ENCODE measurements at regions not wholly inside any gene's neighbourhood (a gene's known extent, or its start where the extent isn't known, plus 50 kb on each side); places are given as distances from the start of the nearest gene placed in this dataset.

- H3K9me3 Mint-ChIP-seq (ENCODE audit: insufficient read depth): no peaks in the 10 kb centered on the region
- Histone ChIP-seq H3K27me3 (replicated peaks in 1 of 4; ENCODE audit: control extremely low read depth in 1 of 4, control insufficient read depth in 3 of 4, insufficient read depth in 4 of 4, low read length in 3 of 4) (peaks cover 0 to 6% (median 2%) of the 10 kb centered on the region in 4 experiments), H2AFZ (ENCODE audit: insufficient read depth, low read depth, low read length, poor library complexity, severe bottlenecking) (no peak overlapping the region), H3K9ac (ENCODE audit: low read length) (no peak overlapping the region), H3K27ac (ENCODE audit: low read length in 2 of 2) (no peak overlapping the region), H3K9me3 (ENCODE audit: control extremely low read depth in 1 of 3, control insufficient read depth in 2 of 3, insufficient read depth in 1 of 3, low read length in 2 of 3) (no peaks in the 10 kb centered on the region), H3K4me2 (replicated peaks; ENCODE audit: low read depth, low read length, poor library complexity, severe bottlenecking) (no peak overlapping the region), H3K36me3 (replicated peaks in 1 of 2; ENCODE audit: control extremely low read depth in 1 of 2, control insufficient read depth in 1 of 2, extremely low read depth in 1 of 2, insufficient read depth in 2 of 2, low read length in 1 of 2) (no peaks in the 10 kb centered on the region), H3K4me3 (ENCODE audit: control extremely low read depth in 1 of 5, extremely low read depth in 1 of 5, insufficient read depth in 1 of 5, low read depth in 2 of 5, low read length in 4 of 5) (no peak overlapping the region), H3K4me1 (ENCODE audit: control insufficient read depth in 2 of 2, insufficient read depth in 2 of 2, low read length in 2 of 2) (no peaks in the 10 kb centered on the region), H3K79me2 (ENCODE audit: control insufficient read depth, insufficient read depth, low read length) (no peaks in the 10 kb centered on the region), H4K20me1 (ENCODE audit: control insufficient read depth, insufficient read depth, low read length, poor library complexity, severe bottlenecking) (no peaks in the 10 kb centered on the region)
- no peak for DNase-seq
- CTCF ChIA-PET: no interaction called here
- no peak for TF ChIP-seq CTCF (IDR thresholded peaks at IDR 0.05)
- no peak for TF ChIP-seq EZH2 (IDR thresholded peaks at IDR 0.05; ENCODE audit: borderline replicate concordance, insufficient read depth, low read depth, low read length, poor library complexity, severe bottlenecking)
- ATAC-seq (ENCODE audit: low read depth): no peak
- peaks cover 34% of the 10 kb centered on the region for H3K27me3 Mint-ChIP-seq
- no peak overlapping the region for H3K4me3 Mint-ChIP-seq
- intact Hi-C loops (cut with micrococcal nuclease): no loop called here
- 82% methylated on average over 2 of the region's 2 CpGs for WGBS (ENCODE audit: insufficient coverage)
- POLR2A ChIA-PET: no interaction called here
- H3K4me1 Mint-ChIP-seq: peaks cover 5% of the 10 kb centered on the region
- H3K27ac Mint-ChIP-seq: no peak overlapping the region
Observed at GRCh38 chr5:148920646-148921288, 94.4 kb downstream of the ADRB2 start.

- Mint-ChIP-seq H3K4me1 (peaks cover 5% of the 10 kb centered on the region), H3K27me3 (peaks cover 34% of the 10 kb centered on the region), H3K27ac (no peak overlapping the region), H3K4me3 (no peak overlapping the region), H3K9me3 (ENCODE audit: insufficient read depth) (no peaks in the 10 kb centered on the region)
- CTCF ChIA-PET: no interaction called here
- Histone ChIP-seq H3K79me2 (ENCODE audit: control insufficient read depth, insufficient read depth, low read length) (no peaks in the 10 kb centered on the region), H3K36me3 (replicated peaks in 1 of 2; ENCODE audit: control extremely low read depth in 1 of 2, control insufficient read depth in 1 of 2, extremely low read depth in 1 of 2, insufficient read depth in 2 of 2, low read length in 1 of 2) (no peaks in the 10 kb centered on the region), H3K9ac (ENCODE audit: low read length) (no peak overlapping the region), H4K20me1 (ENCODE audit: control insufficient read depth, insufficient read depth, low read length, poor library complexity, severe bottlenecking) (no peaks in the 10 kb centered on the region), H2AFZ (ENCODE audit: insufficient read depth, low read depth, low read length, poor library complexity, severe bottlenecking) (no peak overlapping the region), H3K4me1 (ENCODE audit: control insufficient read depth in 2 of 2, insufficient read depth in 2 of 2, low read length in 2 of 2) (no peaks in the 10 kb centered on the region), H3K4me2 (replicated peaks; ENCODE audit: low read depth, low read length, poor library complexity, severe bottlenecking) (no peak overlapping the region), H3K27me3 (replicated peaks in 1 of 4; ENCODE audit: control extremely low read depth in 1 of 4, control insufficient read depth in 3 of 4, insufficient read depth in 4 of 4, low read length in 3 of 4) (peaks cover 0 to 6% (median 2%) of the 10 kb centered on the region in 4 experiments), H3K9me3 (ENCODE audit: control extremely low read depth in 1 of 3, control insufficient read depth in 2 of 3, insufficient read depth in 1 of 3, low read length in 2 of 3) (no peaks in the 10 kb centered on the region), H3K27ac (ENCODE audit: low read length in 2 of 2) (no peak overlapping the region), H3K4me3 (ENCODE audit: control extremely low read depth in 1 of 5, extremely low read depth in 1 of 5, insufficient read depth in 1 of 5, low read depth in 2 of 5, low read length in 4 of 5) (no peak overlapping the region)
- POLR2A ChIA-PET: no interaction called here
- ATAC-seq (ENCODE audit: low read depth) (no peak), DNase-seq (no peak)
- TF ChIP-seq EZH2 (IDR thresholded peaks at IDR 0.05; ENCODE audit: borderline replicate concordance, insufficient read depth, low read depth, low read length, poor library complexity, severe bottlenecking) (no peak), CTCF (IDR thresholded peaks at IDR 0.05) (no peak)
- intact Hi-C loops (cut with micrococcal nuclease): no loop called here
- WGBS (ENCODE audit: insufficient coverage): 100% methylated on average over 1 of the region's 1 CpG
Observed at GRCh38 chr5:148921350-148921749, 94.9 kb downstream of the ADRB2 start.

Data from B cell (primary cell).